ENCODE measurements at regions not wholly inside any gene's neighbourhood (a gene's known extent, or its start where the extent isn't known, plus 50 kb on each side); places are given as distances from the start of the nearest gene placed in this dataset.

DNA sequence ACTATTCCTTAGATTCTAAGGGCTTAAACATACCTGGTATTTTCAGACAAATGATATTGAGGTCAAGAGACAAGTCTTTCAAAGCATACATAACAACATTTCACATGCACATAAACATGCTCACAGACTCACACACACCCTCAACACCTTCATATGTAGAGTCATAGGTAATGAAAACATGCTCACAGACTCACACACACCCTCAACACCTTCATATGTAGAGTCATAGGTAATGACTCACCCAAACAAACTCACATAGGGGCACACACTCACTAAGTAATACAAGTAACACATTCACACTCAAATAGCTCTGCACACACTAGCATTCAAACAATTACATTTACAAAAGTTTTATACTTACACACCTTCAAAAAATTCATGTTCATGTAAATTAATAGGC, 975.5 kb downstream of the TMEM121 start:
- no peak overlapping the region for H3K27ac Mint-ChIP-seq (ENCODE audit: unreplicated experiment)
- no peak overlapping the region for H3K4me3 Mint-ChIP-seq (ENCODE audit: unreplicated experiment)
- H3K4me1 Mint-ChIP-seq (ENCODE audit: unreplicated experiment), result no peaks in the 10 kb centered on the region
- H3K9me3 Mint-ChIP-seq (ENCODE audit: unreplicated experiment), result peaks cover 59% of the 10 kb centered on the region
- no peaks in the 10 kb centered on the region for H3K27me3 Mint-ChIP-seq (ENCODE audit: unreplicated experiment)
- no peaks in the 10 kb centered on the region for H3K36me3 Mint-ChIP-seq (ENCODE audit: unreplicated experiment)
- DNase-seq (ENCODE audit: extremely low spot score, unreplicated experiment), result no peak
- TF ChIP-seq, protein P1, sequence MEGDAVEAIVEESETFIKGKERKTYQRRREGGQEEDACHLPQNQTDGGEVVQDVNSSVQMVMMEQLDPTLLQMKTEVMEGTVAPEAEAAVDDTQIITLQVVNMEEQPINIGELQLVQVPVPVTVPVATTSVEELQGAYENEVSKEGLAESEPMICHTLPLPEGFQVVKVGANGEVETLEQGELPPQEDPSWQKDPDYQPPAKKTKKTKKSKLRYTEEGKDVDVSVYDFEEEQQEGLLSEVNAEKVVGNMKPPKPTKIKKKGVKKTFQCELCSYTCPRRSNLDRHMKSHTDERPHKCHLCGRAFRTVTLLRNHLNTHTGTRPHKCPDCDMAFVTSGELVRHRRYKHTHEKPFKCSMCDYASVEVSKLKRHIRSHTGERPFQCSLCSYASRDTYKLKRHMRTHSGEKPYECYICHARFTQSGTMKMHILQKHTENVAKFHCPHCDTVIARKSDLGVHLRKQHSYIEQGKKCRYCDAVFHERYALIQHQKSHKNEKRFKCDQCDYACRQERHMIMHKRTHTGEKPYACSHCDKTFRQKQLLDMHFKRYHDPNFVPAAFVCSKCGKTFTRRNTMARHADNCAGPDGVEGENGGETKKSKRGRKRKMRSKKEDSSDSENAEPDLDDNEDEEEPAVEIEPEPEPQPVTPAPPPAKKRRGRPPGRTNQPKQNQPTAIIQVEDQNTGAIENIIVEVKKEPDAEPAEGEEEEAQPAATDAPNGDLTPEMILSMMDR (IDR thresholded peaks at IDR 0.05), result no peak

DNA sequence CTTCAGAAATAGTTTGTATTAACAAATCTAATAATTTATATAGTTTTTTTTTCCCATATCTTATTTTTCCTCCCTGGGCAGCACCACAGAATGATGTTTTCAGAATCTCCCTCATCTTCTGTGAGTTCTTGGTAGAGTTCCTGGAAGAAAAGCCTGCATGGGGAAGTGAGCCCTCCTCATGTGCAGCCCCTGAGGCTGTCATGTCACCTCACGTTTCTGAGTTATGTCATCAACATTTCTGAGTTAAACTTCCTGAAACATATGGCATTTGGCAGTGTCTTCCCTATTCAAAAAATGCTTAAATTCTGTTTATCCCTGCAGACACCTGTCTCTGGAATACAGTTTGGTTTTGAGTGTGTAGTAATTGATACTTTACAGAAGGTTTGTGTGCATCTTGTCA, 979.0 kb downstream of the TMEM121 start:
- peaks cover 55% of the 10 kb centered on the region for H3K9me3 Mint-ChIP-seq (ENCODE audit: unreplicated experiment)
- no peak overlapping the region for H3K4me3 Mint-ChIP-seq (ENCODE audit: unreplicated experiment)
- DNase-seq (ENCODE audit: extremely low spot score, unreplicated experiment), result no peak
- no peaks in the 10 kb centered on the region for H3K4me1 Mint-ChIP-seq (ENCODE audit: unreplicated experiment)
- H3K36me3 Mint-ChIP-seq (ENCODE audit: unreplicated experiment), result no peaks in the 10 kb centered on the region
- TF ChIP-seq, protein P1 (IDR thresholded peaks at IDR 0.05), result no peak
- no peaks in the 10 kb centered on the region for H3K27me3 Mint-ChIP-seq (ENCODE audit: unreplicated experiment)
- no peak overlapping the region for H3K27ac Mint-ChIP-seq (ENCODE audit: unreplicated experiment)

DNA sequence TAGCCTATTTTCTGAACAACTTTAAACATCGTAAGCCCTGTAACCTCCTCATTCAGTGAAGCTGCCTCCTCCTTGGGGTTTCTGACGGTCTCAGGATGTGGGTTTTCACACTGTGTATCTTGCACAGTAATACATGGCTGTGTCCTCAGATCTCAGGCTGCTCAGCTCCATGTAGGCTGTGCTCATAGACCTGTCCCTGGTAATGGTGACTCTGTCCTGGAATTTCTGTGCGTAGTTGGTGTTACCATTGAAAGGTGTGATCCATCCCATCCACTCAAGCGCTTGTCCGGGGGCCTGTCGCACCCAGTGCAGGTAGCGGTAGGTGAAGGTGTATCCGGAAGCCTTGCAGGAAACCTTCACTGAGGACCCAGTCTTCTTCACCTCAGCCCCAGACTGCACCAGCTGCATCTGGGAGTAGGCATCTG, 980.5 kb downstream of the TMEM121 start:
- Mint-ChIP-seq H3K27me3 (ENCODE audit: unreplicated experiment) (no peaks in the 10 kb centered on the region), H3K27ac (ENCODE audit: unreplicated experiment) (no peak overlapping the region), H3K4me1 (ENCODE audit: unreplicated experiment) (no peaks in the 10 kb centered on the region), H3K4me3 (ENCODE audit: unreplicated experiment) (no peak overlapping the region), H3K9me3 (ENCODE audit: unreplicated experiment) (peaks cover 58% of the 10 kb centered on the region), H3K36me3 (ENCODE audit: unreplicated experiment) (no peaks in the 10 kb centered on the region)
- TF ChIP-seq, protein P1 (IDR thresholded peaks at IDR 0.05), result no peak
- no peak for DNase-seq (ENCODE audit: extremely low spot score, unreplicated experiment)

DNA sequence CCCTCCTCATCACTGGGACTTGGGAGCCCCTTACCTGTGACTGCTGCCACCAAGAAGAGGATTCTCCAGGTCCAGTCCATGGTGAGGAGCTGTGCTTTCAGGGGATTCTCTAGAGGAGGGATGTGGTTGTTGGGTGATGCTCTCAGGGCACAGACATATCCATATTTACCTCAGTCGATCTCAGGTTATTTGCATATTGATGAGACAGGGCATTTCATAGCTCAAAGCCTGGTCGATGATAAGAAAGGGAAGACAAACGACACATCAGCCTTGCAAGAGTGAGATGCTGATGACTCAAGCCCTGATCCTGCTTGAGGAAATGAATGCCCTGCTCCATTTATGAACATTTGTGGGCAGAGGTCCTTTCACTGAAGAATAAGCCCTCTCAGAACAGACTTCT, 981.0 kb downstream of the TMEM121 start:
- no peaks in the 10 kb centered on the region for H3K27me3 Mint-ChIP-seq (ENCODE audit: unreplicated experiment)
- no peak overlapping the region for H3K27ac Mint-ChIP-seq (ENCODE audit: unreplicated experiment)
- H3K4me1 Mint-ChIP-seq (ENCODE audit: unreplicated experiment), result no peaks in the 10 kb centered on the region
- H3K36me3 Mint-ChIP-seq (ENCODE audit: unreplicated experiment), result no peaks in the 10 kb centered on the region
- peaks cover 58% of the 10 kb centered on the region for H3K9me3 Mint-ChIP-seq (ENCODE audit: unreplicated experiment)
- H3K4me3 Mint-ChIP-seq (ENCODE audit: unreplicated experiment), result no peak overlapping the region
- DNase-seq (ENCODE audit: extremely low spot score, unreplicated experiment), result no peak
- TF ChIP-seq, protein P1 (IDR thresholded peaks at IDR 0.05), result no peak

DNA sequence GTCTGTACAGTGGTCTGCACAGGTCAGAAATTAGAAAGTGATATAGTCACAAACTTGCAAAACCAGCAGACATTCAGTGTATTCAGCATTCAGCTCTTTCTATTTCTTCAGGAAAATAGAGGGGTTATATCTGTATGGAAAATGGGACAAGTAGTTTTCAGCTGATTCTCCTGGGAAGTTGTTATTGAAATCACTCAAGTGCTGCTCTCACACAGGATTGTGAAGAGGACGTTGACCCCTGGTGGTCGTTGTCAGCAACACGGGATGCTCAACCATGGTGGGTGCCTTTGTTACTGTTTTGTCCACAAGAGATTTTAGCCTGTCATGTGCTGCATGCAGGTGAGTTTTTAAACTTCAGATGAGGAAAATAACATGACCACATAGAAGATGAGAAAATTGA, 981.8 kb downstream of the TMEM121 start:
- Mint-ChIP-seq H3K36me3 (ENCODE audit: unreplicated experiment) (no peaks in the 10 kb centered on the region), H3K9me3 (ENCODE audit: unreplicated experiment) (peaks cover 55% of the 10 kb centered on the region), H3K27me3 (ENCODE audit: unreplicated experiment) (no peaks in the 10 kb centered on the region), H3K4me1 (ENCODE audit: unreplicated experiment) (no peaks in the 10 kb centered on the region), H3K27ac (ENCODE audit: unreplicated experiment) (no peak overlapping the region), H3K4me3 (ENCODE audit: unreplicated experiment) (no peak overlapping the region)
- TF ChIP-seq, protein P1 (IDR thresholded peaks at IDR 0.05), result no peak
- DNase-seq (ENCODE audit: extremely low spot score, unreplicated experiment), result no peak

Data from osteocyte (in vitro differentiated cells).